Uterus (tissue), 3 donors: ENCODE measurements at regions not wholly inside any gene's neighbourhood (a gene's known extent, or its start where the extent isn't known, plus 50 kb on each side); places are given as distances from the start of the nearest gene placed in this dataset.

ENCODE experiments used
- DNase-seq, 2 donors: peaks; one replicate each; pipeline ENCODE4 v3.0.0-alpha.2; 2019 to 2020
- H3K27ac ChIP-seq, 2 donors: fragments of 200-600 bp; sonication (generic); 1 replicate in 1 of 2; 2 replicates in 1 of 2; pipeline ENCODE4 v1.5.1; 2016 to 2018
- H3K27me3 ChIP-seq, 2 donors: fragments of 200-600 bp; sonication (generic); one replicate each; pipeline ENCODE4 v1.5.1; 2018 to 2019; ENCODE audit warnings: control low read depth in 1 of 2
- H3K36me3 ChIP-seq, 2 donors: fragments of 200-600 bp; sonication (generic); one replicate each; pipeline ENCODE4 v1.5.1; 2019; ENCODE audit warnings: control low read depth in 1 of 2
- H3K4me1 ChIP-seq, 2 donors: fragments of 200-600 bp; sonication (generic); one replicate each; pipeline ENCODE4 v1.5.1; 2018 to 2019; ENCODE audit warnings: control low read depth in 1 of 2
- H3K4me3 ChIP-seq, 2 donors: fragments of 200-600 bp; sonication (generic); 1 replicate in 1 of 2; 2 replicates in 1 of 2; pipeline ENCODE4 v1.5.1; 2018 to 2019; ENCODE audit warnings: mild to moderate bottlenecking in 1 of 2
- H3K9me3 ChIP-seq, 2 donors: fragments of 200-600 bp; sonication (generic); one replicate each; pipeline ENCODE4 v1.5.1; 2019; ENCODE audit warnings: control low read depth in 1 of 2
- POLR2A ChIP-seq, 2 donors: fragments of 450-650 bp; IDR thresholded peaks; one replicate each; pipeline ENCODE4 v1.6.1; 2016; ENCODE audit warnings: antibody characterized with exemption in 2 of 2, mild to moderate bottlenecking in 1 of 2, moderate library complexity in 1 of 2
- intact Hi-C: fragments of 100-400 bp; cut with DNase I; formaldehyde crosslinking; loops from one replicate; pipeline ENCODE4 v1.15.1; 2023; ENCODE audit warnings: low total_unique reads
- TF ChIP-seq, protein P1 (sequence below), 4 experiments: fragments of 200-600 bp in 2 of 4; fragments of 450-650 bp in 2 of 4; sonication (generic) in 2 of 4; IDR thresholded peaks; one replicate each; pipeline ENCODE4 v1.5.1; 2016 to 2019; ENCODE audit warnings: antibody characterized with exemption in 4 of 4, mild to moderate bottlenecking in 2 of 4, moderate library complexity in 1 of 4
- donor health status: DM: yes; HTN: yes; CAD: no.

DNA sequence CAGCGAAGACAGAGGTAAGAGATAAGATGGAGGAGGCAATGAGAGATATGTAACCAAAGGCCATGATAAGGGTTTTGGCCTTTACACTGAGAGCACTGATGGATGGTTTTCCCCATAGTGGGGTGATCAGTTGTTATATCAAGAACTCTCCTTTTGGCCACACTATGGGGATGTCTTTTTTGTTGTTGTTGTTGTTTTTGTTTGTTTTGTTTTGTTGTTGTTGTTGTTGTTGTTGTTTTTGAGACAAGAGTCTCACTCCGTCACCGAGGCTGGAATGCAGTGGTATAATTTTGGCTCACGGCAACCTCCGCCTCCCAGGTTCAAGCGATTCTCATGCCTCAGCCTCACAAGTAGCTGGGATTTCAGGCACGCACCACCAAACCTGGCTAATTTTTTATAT, 244.8 kb upstream of the DYNLRB2 start:
- intact Hi-C loops = no loop called here
- H3K4me1 ChIP-seq = no peaks in the 10 kb centered on the region
- no peaks in the 10 kb centered on the region for H3K9me3 ChIP-seq
- DNase-seq = no peak
- no peak overlapping the region for H3K27ac ChIP-seq
- H3K4me3 ChIP-seq = no peak overlapping the region
- no peaks in the 10 kb centered on the region for H3K27me3 ChIP-seq
- TF ChIP-seq, protein P1, sequence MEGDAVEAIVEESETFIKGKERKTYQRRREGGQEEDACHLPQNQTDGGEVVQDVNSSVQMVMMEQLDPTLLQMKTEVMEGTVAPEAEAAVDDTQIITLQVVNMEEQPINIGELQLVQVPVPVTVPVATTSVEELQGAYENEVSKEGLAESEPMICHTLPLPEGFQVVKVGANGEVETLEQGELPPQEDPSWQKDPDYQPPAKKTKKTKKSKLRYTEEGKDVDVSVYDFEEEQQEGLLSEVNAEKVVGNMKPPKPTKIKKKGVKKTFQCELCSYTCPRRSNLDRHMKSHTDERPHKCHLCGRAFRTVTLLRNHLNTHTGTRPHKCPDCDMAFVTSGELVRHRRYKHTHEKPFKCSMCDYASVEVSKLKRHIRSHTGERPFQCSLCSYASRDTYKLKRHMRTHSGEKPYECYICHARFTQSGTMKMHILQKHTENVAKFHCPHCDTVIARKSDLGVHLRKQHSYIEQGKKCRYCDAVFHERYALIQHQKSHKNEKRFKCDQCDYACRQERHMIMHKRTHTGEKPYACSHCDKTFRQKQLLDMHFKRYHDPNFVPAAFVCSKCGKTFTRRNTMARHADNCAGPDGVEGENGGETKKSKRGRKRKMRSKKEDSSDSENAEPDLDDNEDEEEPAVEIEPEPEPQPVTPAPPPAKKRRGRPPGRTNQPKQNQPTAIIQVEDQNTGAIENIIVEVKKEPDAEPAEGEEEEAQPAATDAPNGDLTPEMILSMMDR (IDR thresholded peaks at IDR 0.05) = no peak
- TF ChIP-seq POLR2A (IDR thresholded peaks at IDR 0.05) = no peak
- H3K36me3 ChIP-seq = no peaks in the 10 kb centered on the region

GRCh38 chr16:80294172-80294571, 246.6 kb upstream of the DYNLRB2 start:
- Histone ChIP-seq H3K27me3 (no peaks in the 10 kb centered on the region), H3K4me3 (no peak overlapping the region), H3K4me1 (no peaks in the 10 kb centered on the region), H3K36me3 (no peaks in the 10 kb centered on the region), H3K9me3 (no peaks in the 10 kb centered on the region), H3K27ac (no peak overlapping the region)
- no peak for DNase-seq
- intact Hi-C loops = no loop called here
- TF ChIP-seq POLR2A (IDR thresholded peaks at IDR 0.05) = no peak
- TF ChIP-seq, protein P1 (IDR thresholded peaks at IDR 0.05) = no peak

DNA sequence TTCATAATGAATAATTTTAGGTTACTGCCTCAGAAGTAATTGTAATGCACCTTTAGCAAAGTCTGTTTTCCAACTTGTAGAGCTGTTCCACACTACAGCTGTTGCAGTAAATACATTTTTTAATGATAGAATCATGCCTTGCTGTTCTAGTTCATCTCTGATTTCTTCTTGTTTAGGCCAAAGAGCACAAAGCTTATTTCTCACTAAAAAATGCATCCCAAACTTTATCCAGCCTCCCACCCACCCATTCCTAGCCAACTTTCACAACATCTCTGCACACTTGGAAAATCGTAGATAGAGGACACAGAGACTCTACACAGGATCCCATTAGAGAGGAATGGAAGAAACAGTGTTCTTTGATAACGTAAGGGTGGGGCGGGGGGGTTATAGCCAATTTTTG, 252.2 kb upstream of the DYNLRB2 start:
- no peak for TF ChIP-seq POLR2A (IDR thresholded peaks at IDR 0.05)
- TF ChIP-seq, protein P1 (IDR thresholded peaks at IDR 0.05) = no peak
- Histone ChIP-seq H3K27ac (peak overlapping the region; percentile 64 to 66), H3K27me3 (no peaks in the 10 kb centered on the region), H3K36me3 (no peaks in the 10 kb centered on the region), H3K9me3 (no peaks in the 10 kb centered on the region), H3K4me1 (peaks cover 0 to 3% of the 10 kb centered on the region in 2 donors), H3K4me3 (no peak overlapping the region)
- DNase-seq = peak; percentile 42 to 50
- intact Hi-C loops = no loop called here

GRCh38 chr16:80287674-80288073, 253.1 kb upstream of the DYNLRB2 start:
- no peaks in the 10 kb centered on the region for H3K9me3 ChIP-seq
- H3K27ac ChIP-seq = peak overlapping the region; percentile 64 to 66
- H3K36me3 ChIP-seq = no peaks in the 10 kb centered on the region
- H3K27me3 ChIP-seq = no peaks in the 10 kb centered on the region
- no peak for DNase-seq
- H3K4me1 ChIP-seq = peaks cover 0 to 3% of the 10 kb centered on the region in 2 donors
- no peak overlapping the region for H3K4me3 ChIP-seq
- TF ChIP-seq, protein P1 (IDR thresholded peaks at IDR 0.05) = no peak
- intact Hi-C loops = no loop called here

DNA sequence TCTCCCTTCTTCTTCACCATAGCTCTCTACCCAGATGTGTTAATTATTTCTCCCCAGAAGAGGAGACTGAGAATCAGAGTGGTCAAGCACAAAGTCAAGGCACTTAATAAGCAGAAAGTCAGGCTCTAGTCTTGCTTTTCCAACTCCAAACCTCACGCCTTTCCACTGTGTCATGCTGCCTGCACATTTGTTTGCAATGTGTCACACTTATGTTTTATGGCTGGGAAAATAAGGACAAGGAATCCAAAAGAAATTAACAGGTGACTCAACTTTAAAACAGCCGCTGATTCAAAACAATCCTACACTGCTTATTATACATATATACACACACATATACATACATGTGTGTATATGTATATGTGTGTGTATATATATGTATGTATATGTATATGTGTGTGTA, 255.7 kb upstream of the DYNLRB2 start:
- Histone ChIP-seq H3K4me1 (peaks cover 0 to 3% of the 10 kb centered on the region in 2 donors), H3K27me3 (no peaks in the 10 kb centered on the region), H3K9me3 (no peaks in the 10 kb centered on the region), H3K4me3 (no peak overlapping the region), H3K36me3 (no peaks in the 10 kb centered on the region), H3K27ac (no peak overlapping the region)
- intact Hi-C loops = no loop called here
- TF ChIP-seq, protein P1 (IDR thresholded peaks at IDR 0.05) = no peak
- no peak for TF ChIP-seq POLR2A (IDR thresholded peaks at IDR 0.05)
- DNase-seq = no peak
